Stomach smooth muscle (tissue), 2 donors: ENCODE measurements at regions not wholly inside any gene's neighbourhood (a gene's known extent, or its start where the extent isn't known, plus 50 kb on each side); places are given as distances from the start of the nearest gene placed in this dataset.
"Not testable (repeated sequence)": the region's sequence is repeated elsewhere in the genome, so short reads cannot be mapped to it uniquely, and the experiment has no call there.

Experiments
- H3K27ac ChIP-seq: one replicate; pipeline ENCODE4 v1.7.0; 2013; ENCODE audit warnings: mild to moderate bottlenecking, low read length, inconsistent platforms
- H3K27me3 ChIP-seq, 2 donors: one replicate each; pipeline ENCODE4 v1.7.0; 2013; ENCODE audit warnings: low read length in 2 of 2; ENCODE audit not compliant: insufficient read depth in 2 of 2, control insufficient read depth in 1 of 2
- H3K36me3 ChIP-seq, 2 donors: one replicate each; pipeline ENCODE4 v1.7.0; 2013; ENCODE audit warnings: low read length in 2 of 2; ENCODE audit not compliant: control insufficient read depth in 2 of 2, insufficient read depth in 2 of 2
- H3K4me1 ChIP-seq: one replicate; pipeline ENCODE4 v1.7.0; 2013; ENCODE audit warnings: low read length; ENCODE audit not compliant: control insufficient read depth, insufficient read depth
- H3K4me3 ChIP-seq, 2 donors: one replicate each; pipeline ENCODE4 v1.7.0; 2013; ENCODE audit warnings: low read length in 2 of 2
- H3K9ac ChIP-seq, 2 donors: one replicate each; pipeline ENCODE4 v1.7.0; 2013; ENCODE audit warnings: low read length in 2 of 2, mild to moderate bottlenecking in 1 of 2
- H3K9me3 ChIP-seq, 2 donors: one replicate each; pipeline ENCODE4 v1.7.0; 2013; ENCODE audit warnings: low read length in 2 of 2; ENCODE audit not compliant: control insufficient read depth in 2 of 2
- donor health status: healthy.
- donor health status: Pancreatic carcinoma.

- Histone ChIP-seq H3K27me3 (no peaks in the 10 kb centered on the region), H3K27ac (no peak overlapping the region)
Observed at GRCh38 chr20:50360218-50360672, 149.9 kb upstream of the PTPN1 start.

GRCh38 chr20:50360921-50361320 is 149.3 kb upstream of the PTPN1 start:
- Histone ChIP-seq H3K4me1 (no peaks in the 10 kb centered on the region), H3K27ac (no peak overlapping the region), H3K27me3 (no peaks in the 10 kb centered on the region)

More at GRCh38 chr20:50360218-50360672, 149.9 kb upstream of the PTPN1 start:
- Histone ChIP-seq H3K36me3 (no peaks in the 10 kb centered on the region), H3K9ac (no peak overlapping the region), H3K4me1 (no peaks in the 10 kb centered on the region), H3K4me3 (no peak overlapping the region), H3K9me3 (no peaks in the 10 kb centered on the region)

GRCh38 chr20:50362177-50362576 is 148.0 kb upstream of the PTPN1 start:
- not testable (repeated sequence) for H3K27ac ChIP-seq, H3K4me3 ChIP-seq, H3K9me3 ChIP-seq, H3K27me3 ChIP-seq, H3K36me3 ChIP-seq, H3K4me1 ChIP-seq, H3K9ac ChIP-seq

More at GRCh38 chr20:50360921-50361320, 149.3 kb upstream of the PTPN1 start:
- Histone ChIP-seq H3K9ac (no peak overlapping the region), H3K9me3 (no peaks in the 10 kb centered on the region), H3K4me3 (no peak overlapping the region), H3K36me3 (no peaks in the 10 kb centered on the region)

- Histone ChIP-seq H3K27me3 (no peaks in the 10 kb centered on the region), H3K9ac (no peak overlapping the region), H3K4me1 (no peaks in the 10 kb centered on the region), H3K36me3 (no peaks in the 10 kb centered on the region), H3K9me3 (no peaks in the 10 kb centered on the region), H3K27ac (no peak overlapping the region), H3K4me3 (no peak overlapping the region)
Observed at GRCh38 chr20:50363027-50363426, 147.2 kb upstream of the PTPN1 start.

- no peaks in the 10 kb centered on the region for H3K36me3 ChIP-seq
- H3K27ac ChIP-seq: no peak overlapping the region
- no peaks in the 10 kb centered on the region for H3K9me3 ChIP-seq
- no peaks in the 10 kb centered on the region for H3K4me1 ChIP-seq
- no peaks in the 10 kb centered on the region for H3K27me3 ChIP-seq
- H3K9ac ChIP-seq: no peak overlapping the region
- no peak overlapping the region for H3K4me3 ChIP-seq
Observed at GRCh38 chr20:50363479-50363878, 146.7 kb upstream of the PTPN1 start.

- Histone ChIP-seq H3K27me3 (no peaks in the 10 kb centered on the region), H3K9me3 (no peaks in the 10 kb centered on the region), H3K9ac (no peak overlapping the region), H3K4me1 (no peaks in the 10 kb centered on the region), H3K36me3 (no peaks in the 10 kb centered on the region), H3K4me3 (no peak overlapping the region), H3K27ac (no peak overlapping the region)
Observed at GRCh38 chr20:50364542-50364941, 145.6 kb upstream of the PTPN1 start.

GRCh38 chr20:50366270-50367103 is 143.7 kb upstream of the PTPN1 start:
- Histone ChIP-seq H3K27me3 (no peaks in the 10 kb centered on the region), H3K4me3 (no peak overlapping the region), H3K36me3 (no peaks in the 10 kb centered on the region), H3K4me1 (peaks cover 3% of the 10 kb centered on the region), H3K27ac (no peak overlapping the region), H3K9ac (no peak overlapping the region), H3K9me3 (no peaks in the 10 kb centered on the region)

- H3K27ac ChIP-seq: no peak overlapping the region
Observed at GRCh38 chr20:50367104-50367674, 143.0 kb upstream of the PTPN1 start.

GRCh38 chr20:50367739-50368375 is 142.3 kb upstream of the PTPN1 start:
- H3K27me3 ChIP-seq: no peaks in the 10 kb centered on the region
- no peaks in the 10 kb centered on the region for H3K9me3 ChIP-seq
- no peak overlapping the region for H3K4me3 ChIP-seq
- peaks cover 3% of the 10 kb centered on the region for H3K4me1 ChIP-seq
- no peaks in the 10 kb centered on the region for H3K36me3 ChIP-seq
- H3K9ac ChIP-seq: no peak overlapping the region
- H3K27ac ChIP-seq: no peak overlapping the region

More at GRCh38 chr20:50367104-50367674, 143.0 kb upstream of the PTPN1 start:
- no peak overlapping the region for H3K9ac ChIP-seq
- no peak overlapping the region for H3K4me3 ChIP-seq
- no peaks in the 10 kb centered on the region for H3K36me3 ChIP-seq
- no peaks in the 10 kb centered on the region for H3K27me3 ChIP-seq
- no peaks in the 10 kb centered on the region for H3K9me3 ChIP-seq
- peaks cover 3% of the 10 kb centered on the region for H3K4me1 ChIP-seq

- Histone ChIP-seq H3K36me3 (no peaks in the 10 kb centered on the region), H3K9ac (no peak overlapping the region), H3K4me3 (no peak overlapping the region), H3K27ac (no peak overlapping the region), H3K9me3 (no peaks in the 10 kb centered on the region), H3K27me3 (no peaks in the 10 kb centered on the region), H3K4me1 (peaks cover 3% of the 10 kb centered on the region)
Observed at GRCh38 chr20:50368386-50368785, 141.8 kb upstream of the PTPN1 start.
